Right lobe of liver (tissue), 6 donors: ENCODE measurements at regions not wholly inside any gene's neighbourhood (a gene's known extent, or its start where the extent isn't known, plus 50 kb on each side); places are given as distances from the start of the nearest gene placed in this dataset.
A peak's percentile ranks its signal among the peaks of the same experiment; 100 is the strongest.
"Not testable (repeated sequence)": the region's sequence is repeated elsewhere in the genome, so short reads cannot be mapped to it uniquely, and the experiment has no call there.

Experiments used
- ATAC-seq, 4 donors: fragments of 200-7000 bp; cut with Tn5 transposase; one replicate each; pipeline ENCODE4 v1.9.1; 2020; ENCODE audit warnings: mild to moderate bottlenecking in 4 of 4, moderate library complexity in 4 of 4
- DNase-seq, 3 donors: peaks; one replicate each; pipeline ENCODE4 v3.0.0-alpha.2; 2020
- H3K27ac ChIP-seq, 3 donors: fragments of 200-600 bp; one replicate each; pipeline ENCODE4 v1.8.0; 2022
- H3K27me3 ChIP-seq, 2 donors: fragments of 200-600 bp; one replicate each; pipeline ENCODE4 v1.8.0; 2022
- H3K36me3 ChIP-seq, 4 donors: fragments of 200-600 bp; sonication (generic) in 1 of 4; one replicate each; pipeline versions ENCODE4 v1.5.1 to v1.8.0; 2017 to 2022; ENCODE audit warnings: control low read depth in 1 of 4
- H3K4me1 ChIP-seq, 4 donors: fragments of 200-600 bp; sonication (generic) in 1 of 4; one replicate each; pipeline versions ENCODE4 v1.5.1 to v1.8.0; 2017 to 2022; ENCODE audit warnings: control low read depth in 1 of 4
- H3K4me3 ChIP-seq, 3 donors: fragments of 200-600 bp; one replicate each; pipeline ENCODE4 v1.8.0; 2022
- H3K9me3 ChIP-seq, 4 donors: fragments of 200-600 bp; sonication (generic) in 1 of 4; one replicate each; pipeline versions ENCODE4 v1.5.1 to v1.8.0; 2017 to 2022; ENCODE audit warnings: control low read depth in 1 of 4
- WGBS: methylation state at CpG from one replicate; pipeline ENCODE4 v1.1.6; 2018; ENCODE audit warnings: low coverage, low lambda C conversion rate; ENCODE audit not compliant: insufficient coverage; ENCODE audit errors: missing lambda C conversion rate; 5-methylcytosine and 5-hydroxymethylcytosine counted together
- intact Hi-C, 2 donors: fragments of 100-400 bp; cut with DNase I; formaldehyde crosslinking; loops; one replicate each; pipeline versions ENCODE4 v1.11.2 to v1.14.1; 2022
- TF ChIP-seq, protein P1 (sequence below), 4 donors: fragments of 200-600 bp in 3 of 4; fragments of 450-650 bp in 1 of 4; IDR thresholded peaks; one replicate each; pipeline versions ENCODE4 v1.5.1 to v1.8.0; 2016 to 2022; ENCODE audit warnings: antibody characterized with exemption in 4 of 4, mild to moderate bottlenecking in 2 of 4
- donor health status: DM: no; HTN: yes; CAD: no.
- donor health status: DM: no; HTN: no; CAD: no.
- donor health status: DM: no; HTN: no; CAD: no.
- donor health status: DM: no; HTN: yes; CAD: no.
- donor health status: DM: no; HTN: yes; CAD: no.

DNA sequence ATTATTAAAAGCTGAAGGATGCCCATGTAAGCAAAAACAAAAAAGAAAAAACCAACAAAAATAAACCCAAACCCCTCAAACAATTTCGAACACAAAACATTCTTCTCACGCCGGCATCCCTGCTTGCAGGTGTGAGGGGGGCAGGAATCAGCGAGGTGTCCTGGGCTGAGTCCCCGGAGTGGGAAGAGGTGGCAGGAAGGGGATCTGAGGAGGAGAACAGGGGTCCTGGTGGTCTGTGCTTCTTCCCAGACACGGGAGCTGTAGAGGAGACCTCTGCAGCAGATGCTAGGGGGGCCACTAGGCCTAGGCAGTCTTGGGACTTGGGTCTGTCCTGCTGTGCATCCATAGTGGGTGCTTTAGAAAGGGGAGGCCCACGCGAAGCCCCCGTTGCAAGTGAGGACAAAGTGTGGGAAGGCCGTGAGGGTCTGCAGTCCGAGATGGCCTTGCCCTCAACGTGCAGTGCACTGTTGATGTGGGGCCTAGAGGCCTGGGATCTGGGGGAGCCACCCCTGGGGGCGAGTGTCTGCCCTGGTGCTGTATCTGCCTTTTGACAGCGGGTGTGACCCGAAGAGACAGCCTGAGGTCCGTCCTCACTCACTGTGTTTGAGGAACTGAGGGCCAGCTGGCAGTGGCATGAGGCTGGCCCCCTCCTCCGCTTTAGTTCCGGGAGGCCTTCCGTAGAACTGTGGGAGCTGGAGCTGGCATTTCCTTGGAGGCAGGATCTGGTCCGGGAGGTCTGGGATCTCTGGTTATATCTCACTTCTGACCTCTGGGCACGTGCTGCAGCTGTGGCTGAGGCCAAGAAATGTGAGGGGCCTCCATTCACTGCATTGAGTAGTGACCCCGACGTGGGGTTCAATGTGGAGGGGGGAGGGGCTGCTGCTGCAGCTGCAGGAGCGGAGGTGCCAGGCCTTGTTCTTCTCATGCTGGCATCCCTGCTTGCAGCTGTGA lies 1371.5 kb downstream of the CDH12 start:
- DNase-seq, H3K36me3 ChIP-seq, H3K4me3 ChIP-seq, H3K27me3 ChIP-seq, H3K27ac ChIP-seq, ATAC-seq, H3K9me3 ChIP-seq, H3K4me1 ChIP-seq, intact Hi-C loops: not testable (repeated sequence)
- 85% methylated on average over 22 of the region's 24 CpGs for WGBS

DNA sequence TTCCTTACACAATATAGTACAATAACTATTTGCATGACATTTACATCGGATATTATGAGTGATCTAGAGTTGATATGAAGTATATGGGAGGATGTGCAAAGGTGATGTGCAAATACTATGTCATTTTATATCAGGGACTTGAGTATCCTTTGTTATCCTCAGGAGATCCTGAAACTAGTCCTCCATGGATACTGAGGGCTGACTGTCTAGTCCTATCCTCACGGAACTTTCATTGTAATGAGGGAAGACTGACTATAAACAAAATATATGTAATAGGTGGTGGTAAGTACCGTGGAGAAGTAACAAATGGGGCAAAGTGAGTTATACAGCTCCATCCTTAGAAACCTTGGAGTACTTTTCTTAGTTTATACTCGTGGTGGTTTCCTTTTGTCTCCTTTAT lies 1373.1 kb downstream of the CDH12 start:
- H3K9me3 ChIP-seq, H3K27me3 ChIP-seq, DNase-seq, H3K27ac ChIP-seq, intact Hi-C loops, ATAC-seq, H3K36me3 ChIP-seq, H3K4me1 ChIP-seq, H3K4me3 ChIP-seq: not testable (repeated sequence)
- 92% methylated on average over 4 of the region's 4 CpGs for WGBS

DNA sequence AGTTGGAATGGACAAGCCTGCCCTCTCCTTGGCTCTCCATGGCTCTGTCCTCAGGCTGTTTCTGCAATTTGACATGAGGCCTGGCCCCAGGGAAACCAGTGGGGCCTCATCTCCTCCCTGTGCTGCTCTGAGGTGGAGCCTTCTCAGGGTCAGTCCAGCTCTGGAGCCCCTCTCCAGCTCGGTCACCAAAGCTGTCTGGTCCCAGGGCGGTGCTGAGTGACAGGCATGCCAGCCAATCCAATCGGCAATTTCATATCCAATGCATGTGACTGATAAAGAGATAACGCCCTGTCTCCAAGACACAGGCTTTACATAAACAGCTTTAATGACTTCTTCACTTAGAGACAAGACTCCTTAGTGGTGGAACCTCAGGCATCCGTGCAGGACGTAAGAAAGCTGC lies 1379.2 kb downstream of the CDH12 start:
- H3K27me3 ChIP-seq, H3K4me1 ChIP-seq, H3K36me3 ChIP-seq, H3K4me3 ChIP-seq, ATAC-seq, DNase-seq, H3K27ac ChIP-seq, H3K9me3 ChIP-seq, intact Hi-C loops: not testable (repeated sequence)
- 90% methylated on average over 2 of the region's 6 CpGs for WGBS

DNA sequence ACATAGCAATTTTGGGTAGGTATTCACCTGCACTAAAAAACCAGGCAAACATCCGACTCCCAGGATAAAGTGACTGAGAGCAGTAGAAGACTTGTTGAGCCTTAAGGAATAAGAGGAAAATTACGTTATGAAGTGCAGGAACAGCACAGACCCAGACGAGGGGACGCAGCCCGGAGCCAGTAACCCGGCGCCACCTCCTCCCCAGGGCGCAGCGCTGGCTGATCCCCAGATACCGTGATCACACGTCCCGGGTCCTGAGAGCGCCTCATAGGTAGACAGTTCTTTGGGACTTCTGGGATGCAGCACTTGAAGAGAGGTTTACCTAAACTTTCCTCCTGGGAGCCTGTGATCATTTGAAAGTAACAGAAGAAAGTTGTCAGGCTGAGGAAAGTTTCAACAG lies 1379.7 kb downstream of the CDH12 start:
- DNase-seq, intact Hi-C loops: not testable (repeated sequence)
- 93% methylated on average over 2 of the region's 13 CpGs for WGBS

DNA sequence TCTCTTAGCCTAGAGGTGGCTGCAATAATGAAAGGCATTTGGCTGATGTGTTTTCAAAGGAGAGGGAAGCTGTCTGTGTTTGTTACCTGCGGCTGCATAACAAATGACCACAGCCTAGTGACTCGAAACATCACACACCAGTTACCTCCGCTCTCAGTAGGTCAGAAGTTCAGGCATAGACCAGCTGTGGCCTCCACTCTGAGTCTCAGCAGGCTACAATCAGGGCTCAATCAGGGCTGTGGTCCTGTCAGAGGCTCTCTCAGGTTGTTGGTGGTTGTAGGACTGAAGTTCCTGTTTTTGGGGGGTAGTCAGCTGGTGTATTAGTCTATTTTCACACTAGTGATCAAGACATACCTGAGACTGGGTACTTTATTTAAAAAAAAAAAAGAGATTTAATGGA lies 1381.5 kb downstream of the CDH12 start:
- H3K4me1 ChIP-seq, intact Hi-C loops, ATAC-seq, H3K36me3 ChIP-seq, DNase-seq, H3K27ac ChIP-seq, H3K27me3 ChIP-seq, H3K4me3 ChIP-seq, H3K9me3 ChIP-seq: not testable (repeated sequence)
- WGBS = no CpG with 5 or more reads among the region's 3 CpGs

More for the DNA sequence above, 1379.7 kb downstream of the CDH12 start:
- H3K4me3 ChIP-seq, H3K27me3 ChIP-seq, H3K9me3 ChIP-seq, H3K4me1 ChIP-seq, ATAC-seq, H3K36me3 ChIP-seq, H3K27ac ChIP-seq: not testable (repeated sequence)

DNA sequence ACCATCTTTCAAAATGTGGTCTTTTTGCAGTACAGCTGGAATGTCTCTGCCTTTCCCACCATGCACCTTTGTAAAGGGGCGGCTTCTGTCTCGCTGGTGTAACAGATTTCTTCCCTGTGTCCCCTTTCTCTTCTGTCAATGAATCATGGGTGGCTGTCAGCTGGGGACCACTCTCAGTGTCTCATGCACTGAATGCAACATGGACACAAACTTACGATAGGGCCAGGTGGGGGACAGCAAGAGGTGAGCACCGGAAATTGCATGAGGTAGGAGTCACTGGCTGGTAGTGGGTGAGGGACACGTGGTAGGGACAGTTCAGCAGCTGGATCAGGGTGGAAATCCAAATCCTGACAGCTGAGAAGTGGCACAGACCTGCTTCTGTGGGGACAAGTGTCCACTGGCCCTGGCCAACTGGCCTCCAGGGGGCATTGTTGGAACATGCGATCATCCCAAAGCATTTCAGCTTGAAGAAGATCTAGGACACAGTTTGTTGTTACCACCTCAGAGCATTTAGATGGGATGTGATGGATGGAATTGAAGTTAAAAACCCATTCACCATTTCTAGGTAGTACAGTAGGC lies 1383.5 kb downstream of the CDH12 start:
- DNase-seq, H3K4me3 ChIP-seq, H3K4me1 ChIP-seq, H3K36me3 ChIP-seq, H3K27me3 ChIP-seq, H3K9me3 ChIP-seq, intact Hi-C loops, H3K27ac ChIP-seq: not testable (repeated sequence)
- 90% methylated on average over 3 of the region's 6 CpGs for WGBS
- peak; percentile 62 to 76 (median 70) for ATAC-seq
- TF ChIP-seq, protein P1, sequence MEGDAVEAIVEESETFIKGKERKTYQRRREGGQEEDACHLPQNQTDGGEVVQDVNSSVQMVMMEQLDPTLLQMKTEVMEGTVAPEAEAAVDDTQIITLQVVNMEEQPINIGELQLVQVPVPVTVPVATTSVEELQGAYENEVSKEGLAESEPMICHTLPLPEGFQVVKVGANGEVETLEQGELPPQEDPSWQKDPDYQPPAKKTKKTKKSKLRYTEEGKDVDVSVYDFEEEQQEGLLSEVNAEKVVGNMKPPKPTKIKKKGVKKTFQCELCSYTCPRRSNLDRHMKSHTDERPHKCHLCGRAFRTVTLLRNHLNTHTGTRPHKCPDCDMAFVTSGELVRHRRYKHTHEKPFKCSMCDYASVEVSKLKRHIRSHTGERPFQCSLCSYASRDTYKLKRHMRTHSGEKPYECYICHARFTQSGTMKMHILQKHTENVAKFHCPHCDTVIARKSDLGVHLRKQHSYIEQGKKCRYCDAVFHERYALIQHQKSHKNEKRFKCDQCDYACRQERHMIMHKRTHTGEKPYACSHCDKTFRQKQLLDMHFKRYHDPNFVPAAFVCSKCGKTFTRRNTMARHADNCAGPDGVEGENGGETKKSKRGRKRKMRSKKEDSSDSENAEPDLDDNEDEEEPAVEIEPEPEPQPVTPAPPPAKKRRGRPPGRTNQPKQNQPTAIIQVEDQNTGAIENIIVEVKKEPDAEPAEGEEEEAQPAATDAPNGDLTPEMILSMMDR (IDR thresholded peaks at IDR 0.05) = peak in 3 of 4 donors; percentile 34 to 54 (median 42)

DNA sequence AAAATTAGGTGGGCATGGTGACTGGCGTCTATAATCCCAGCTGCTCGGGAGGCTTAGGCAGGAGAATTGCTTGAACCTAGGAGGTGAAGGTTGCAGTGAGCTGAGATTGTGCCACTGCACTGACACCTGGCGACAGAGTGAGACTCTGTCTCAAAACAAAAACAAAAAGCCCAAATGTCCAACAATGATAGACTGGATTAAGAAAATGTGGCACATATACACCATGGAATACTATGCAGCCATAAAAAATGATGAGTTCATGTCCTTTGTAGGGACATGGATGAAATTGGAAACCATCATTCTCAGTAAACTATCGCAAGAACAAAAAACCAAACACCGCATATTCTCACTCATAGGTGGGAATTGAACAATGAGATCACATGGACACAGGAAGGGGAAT lies 1385.6 kb downstream of the CDH12 start:
- H3K9me3 ChIP-seq, intact Hi-C loops, DNase-seq, H3K27ac ChIP-seq, H3K4me3 ChIP-seq, H3K4me1 ChIP-seq, ATAC-seq, H3K27me3 ChIP-seq, H3K36me3 ChIP-seq: not testable (repeated sequence)
- WGBS = 100% methylated on average over 2 of the region's 5 CpGs

DNA sequence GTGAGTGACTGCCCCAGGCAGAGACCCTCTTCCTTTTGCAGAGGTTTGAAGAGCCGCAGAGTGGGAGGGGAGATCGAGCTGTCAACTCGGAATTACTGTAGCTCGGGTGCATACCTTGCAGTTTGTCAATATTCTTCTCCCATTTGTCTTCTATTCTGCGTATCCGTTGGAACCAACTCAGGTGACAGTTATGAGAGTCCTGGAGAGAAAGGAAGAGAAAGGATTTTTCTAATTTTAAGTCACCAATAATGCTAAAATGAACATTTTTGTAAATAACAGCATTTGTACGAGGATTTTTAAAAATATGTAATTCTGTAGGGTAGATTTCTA lies 1393.4 kb downstream of the CDH12 start:
- ATAC-seq = peak in 2 of 4 donors; percentile 47 to 48
- H3K27me3 ChIP-seq, H3K36me3 ChIP-seq, H3K9me3 ChIP-seq, intact Hi-C loops, DNase-seq, H3K4me1 ChIP-seq: not testable (repeated sequence)
- Histone ChIP-seq H3K27ac (peak overlapping the region in 1 of 3 donors; percentile 60), H3K4me3 (peak overlapping the region; percentile 73 to 83 (median 76))
- WGBS = no CpG with 5 or more reads among the region's 7 CpGs
